Gastrocnemius medialis (tissue), 4 donors: ENCODE measurements at regions not wholly inside any gene's neighbourhood (a gene's known extent, or its start where the extent isn't known, plus 50 kb on each side); places are given as distances from the start of the nearest gene placed in this dataset.

Experiments used
- ATAC-seq, 2 donors: fragments of 150-250 bp; one replicate each; pipeline ENCODE4 v1.9.1; 2016
- DNase-seq, 2 donors: peaks; one replicate each; pipeline ENCODE4 v3.0.0-alpha.2; 2019
- H3K27ac ChIP-seq, 4 donors: fragments of 200-600 bp; sonication (generic); 1 replicate in 1 of 4; 2 replicates in 3 of 4; pipeline ENCODE4 v1.5.1; 2016 to 2018; ENCODE audit warnings: mild to moderate bottlenecking in 2 of 4, moderate library complexity in 1 of 4
- H3K27me3 ChIP-seq, 3 donors: fragments of 200-600 bp; sonication (generic) in 2 of 3; 1 replicate in 1 of 3; 2 replicates in 2 of 3; pipeline versions ENCODE4 v1.5.1 to v1.6.0; 2016 to 2019; ENCODE audit warnings: mild to moderate bottlenecking in 1 of 3, moderate library complexity in 1 of 3
- H3K36me3 ChIP-seq, 2 donors: fragments of 200-600 bp; sonication (generic) in 1 of 2; one replicate each; pipeline ENCODE4 v1.5.1; 2017 to 2018
- H3K4me1 ChIP-seq, 2 donors: fragments of 200-600 bp; sonication (generic) in 1 of 2; one replicate each; pipeline ENCODE4 v1.5.1; 2016 to 2017; ENCODE audit warnings: mild to moderate bottlenecking in 2 of 2
- H3K4me3 ChIP-seq, 4 donors: fragments of 200-600 bp; sonication (generic) in 3 of 4; 1 replicate in 1 of 4; 2 replicates in 3 of 4; pipeline ENCODE4 v1.5.1; 2016 to 2019; ENCODE audit warnings: mild to moderate bottlenecking in 2 of 4
- H3K9me3 ChIP-seq, 3 donors: fragments of 200-600 bp; sonication (generic) in 2 of 3; 1 replicate in 1 of 3; 2 replicates in 2 of 3; pipeline ENCODE4 v1.5.1; 2016 to 2019
- POLR2A ChIP-seq, 2 donors: fragments of 450-650 bp; IDR thresholded peaks; one replicate each; pipeline ENCODE4 v1.6.1; 2017; ENCODE audit warnings: antibody characterized with exemption in 2 of 2, mild to moderate bottlenecking in 2 of 2, moderate library complexity in 2 of 2
- in situ Hi-C, 4 donors: fragments of 200-750 bp; cut with MboI; loops; one replicate each; pipeline versions ENCODE4 v1.15.0 to v1.8.0; 2017; ENCODE audit warnings: low sequenced_read_pairs in 4 of 4
- intact Hi-C: fragments of 100-400 bp; cut with DNase I; formaldehyde crosslinking; loops from one replicate; pipeline ENCODE4 v1.15.1; 2023; ENCODE audit warnings: low total_unique reads
- TF ChIP-seq, protein P1 (sequence below), 5 experiments: fragments of 450-650 bp in 3 of 5; fragments of 200-600 bp in 2 of 5; sonication (generic) in 2 of 5; IDR thresholded peaks in 4 of 5; conservative IDR thresholded peaks in 1 of 5; 1 replicate in 4 of 5; 2 replicates in 1 of 5; pipeline ENCODE4 v1.5.1; 2016 to 2019; ENCODE audit warnings: antibody characterized with exemption in 5 of 5, mild to moderate bottlenecking in 3 of 5, moderate library complexity in 3 of 5

- Histone ChIP-seq H3K4me3 (no peak overlapping the region), H3K4me1 (no peaks in the 10 kb centered on the region), H3K9me3 (no peaks in the 10 kb centered on the region), H3K36me3 (no peaks in the 10 kb centered on the region), H3K27me3 (no peaks in the 10 kb centered on the region), H3K27ac (no peak overlapping the region)
- no peak for ATAC-seq
- in situ Hi-C loops, result no loop called here
- TF ChIP-seq, protein P1, sequence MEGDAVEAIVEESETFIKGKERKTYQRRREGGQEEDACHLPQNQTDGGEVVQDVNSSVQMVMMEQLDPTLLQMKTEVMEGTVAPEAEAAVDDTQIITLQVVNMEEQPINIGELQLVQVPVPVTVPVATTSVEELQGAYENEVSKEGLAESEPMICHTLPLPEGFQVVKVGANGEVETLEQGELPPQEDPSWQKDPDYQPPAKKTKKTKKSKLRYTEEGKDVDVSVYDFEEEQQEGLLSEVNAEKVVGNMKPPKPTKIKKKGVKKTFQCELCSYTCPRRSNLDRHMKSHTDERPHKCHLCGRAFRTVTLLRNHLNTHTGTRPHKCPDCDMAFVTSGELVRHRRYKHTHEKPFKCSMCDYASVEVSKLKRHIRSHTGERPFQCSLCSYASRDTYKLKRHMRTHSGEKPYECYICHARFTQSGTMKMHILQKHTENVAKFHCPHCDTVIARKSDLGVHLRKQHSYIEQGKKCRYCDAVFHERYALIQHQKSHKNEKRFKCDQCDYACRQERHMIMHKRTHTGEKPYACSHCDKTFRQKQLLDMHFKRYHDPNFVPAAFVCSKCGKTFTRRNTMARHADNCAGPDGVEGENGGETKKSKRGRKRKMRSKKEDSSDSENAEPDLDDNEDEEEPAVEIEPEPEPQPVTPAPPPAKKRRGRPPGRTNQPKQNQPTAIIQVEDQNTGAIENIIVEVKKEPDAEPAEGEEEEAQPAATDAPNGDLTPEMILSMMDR (IDR thresholded peaks at IDR 0.05 in 4 of 5, conservative IDR thresholded peaks at IDR 0.05 in 1 of 5), result no peak
- TF ChIP-seq POLR2A (IDR thresholded peaks at IDR 0.05), result no peak
- DNase-seq, result no peak
- intact Hi-C loops, result no loop called here
Measured at GRCh38 chr10:20972925-20973324, 75.8 kb upstream of the NEBL start.

GRCh38 chr10:20971901-20972300 lies 74.8 kb upstream of the NEBL start:
- no peaks in the 10 kb centered on the region for H3K27me3 ChIP-seq
- no peaks in the 10 kb centered on the region for H3K9me3 ChIP-seq
- intact Hi-C loops (no loop called here), in situ Hi-C loops (no loop called here)
- H3K27ac ChIP-seq, result no peak overlapping the region
- no peaks in the 10 kb centered on the region for H3K36me3 ChIP-seq
- H3K4me3 ChIP-seq, result no peak overlapping the region
- TF ChIP-seq, protein P1 (IDR thresholded peaks at IDR 0.05 in 4 of 5, conservative IDR thresholded peaks at IDR 0.05 in 1 of 5), result no peak
- TF ChIP-seq POLR2A (IDR thresholded peaks at IDR 0.05), result no peak
- H3K4me1 ChIP-seq, result no peaks in the 10 kb centered on the region
- DNase-seq (no peak), ATAC-seq (no peak)

DNA sequence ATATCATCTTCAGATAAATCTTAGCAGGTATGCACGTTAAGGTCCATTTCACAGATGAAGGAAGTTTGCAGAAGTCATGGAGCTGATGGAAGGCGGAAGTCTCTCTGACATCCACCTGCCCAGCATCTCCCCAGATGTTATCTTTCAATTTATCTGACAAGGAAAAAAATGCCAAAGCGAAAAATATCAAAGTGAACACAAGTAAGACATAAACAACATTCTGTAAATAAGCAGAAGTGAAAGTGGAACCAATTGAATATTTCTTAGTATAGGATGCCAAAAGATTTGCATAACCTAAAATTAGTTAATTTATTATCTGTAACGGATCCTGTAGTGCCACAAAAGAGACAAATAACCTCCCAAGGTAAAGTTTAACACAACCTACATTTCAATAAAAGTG lies 73.6 kb upstream of the NEBL start:
- in situ Hi-C loops (no loop called here), intact Hi-C loops (no loop called here)
- Histone ChIP-seq H3K4me1 (no peaks in the 10 kb centered on the region), H3K9me3 (no peaks in the 10 kb centered on the region), H3K27ac (no peak overlapping the region), H3K27me3 (no peaks in the 10 kb centered on the region), H3K4me3 (no peak overlapping the region), H3K36me3 (no peaks in the 10 kb centered on the region)
- TF ChIP-seq, protein P1 (IDR thresholded peaks at IDR 0.05 in 4 of 5, conservative IDR thresholded peaks at IDR 0.05 in 1 of 5), result no peak
- no peak for TF ChIP-seq POLR2A (IDR thresholded peaks at IDR 0.05)
- no peak for DNase-seq
- ATAC-seq, result no peak

GRCh38 chr10:20970044-20970443 lies 72.9 kb upstream of the NEBL start:
- no peak overlapping the region for H3K27ac ChIP-seq
- H3K27me3 ChIP-seq, result no peaks in the 10 kb centered on the region
- H3K9me3 ChIP-seq, result no peaks in the 10 kb centered on the region
- no peaks in the 10 kb centered on the region for H3K36me3 ChIP-seq
- no peak for ATAC-seq
- TF ChIP-seq POLR2A (IDR thresholded peaks at IDR 0.05), result no peak
- TF ChIP-seq, protein P1 (IDR thresholded peaks at IDR 0.05 in 4 of 5, conservative IDR thresholded peaks at IDR 0.05 in 1 of 5), result no peak
- in situ Hi-C loops (no loop called here), intact Hi-C loops (no loop called here)
- no peak overlapping the region for H3K4me3 ChIP-seq
- DNase-seq, result no peak
- H3K4me1 ChIP-seq, result no peaks in the 10 kb centered on the region

DNA sequence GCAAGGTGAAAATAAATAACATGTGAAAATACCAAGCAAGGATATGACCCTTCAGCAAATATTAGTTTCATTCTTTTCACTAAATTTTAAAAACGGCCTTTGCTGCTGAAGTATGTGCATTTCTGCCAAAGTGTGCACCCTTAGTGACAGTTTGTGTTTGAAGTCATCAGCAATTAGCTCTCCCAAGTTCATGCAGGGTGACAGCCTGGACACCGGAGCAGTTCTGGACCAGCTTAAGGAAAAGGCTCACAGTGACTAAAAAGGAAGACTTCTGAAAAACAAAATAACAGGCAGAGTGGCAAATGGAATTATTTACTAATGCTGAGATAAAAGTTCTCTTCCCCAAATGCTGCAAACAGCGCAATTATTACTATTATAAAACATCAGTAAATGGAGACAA lies 69.3 kb upstream of the NEBL start:
- no peaks in the 10 kb centered on the region for H3K27me3 ChIP-seq
- in situ Hi-C loops, result no loop called here
- H3K4me3 ChIP-seq, result no peak overlapping the region
- TF ChIP-seq POLR2A (IDR thresholded peaks at IDR 0.05), result no peak
- TF ChIP-seq, protein P1 (IDR thresholded peaks at IDR 0.05 in 4 of 5, conservative IDR thresholded peaks at IDR 0.05 in 1 of 5), result no peak
- ATAC-seq (no peak), DNase-seq (no peak)
- no peak overlapping the region for H3K27ac ChIP-seq
- no peaks in the 10 kb centered on the region for H3K9me3 ChIP-seq
- H3K36me3 ChIP-seq, result no peaks in the 10 kb centered on the region
- no peaks in the 10 kb centered on the region for H3K4me1 ChIP-seq
- intact Hi-C loops, result no loop called here
